H1 (cell line): ENCODE measurements at regions not wholly inside any gene's neighbourhood (a gene's known extent, or its start where the extent isn't known, plus 50 kb on each side); places are given as distances from the start of the nearest gene placed in this dataset.

Experiments
- CTCF ChIA-PET: fragments of 300-600 bp; sonication (Branson Sonifier 250); formaldehyde crosslinking; loops from one replicate; lab custom pipeline; 2021; ENCODE audit not compliant: partially characterized antibody; lab: Charles Lee
- POLR2A ChIA-PET: fragments of 300-600 bp; sonication (Branson Sonifier 250); formaldehyde crosslinking; loops from one replicate; lab custom pipeline; 2021; ENCODE audit warnings: inconsistent platforms; ENCODE audit not compliant: partially characterized antibody; lab: Charles Lee
- DNase-seq, 2 experiments: peaks; one replicate each; pipeline versions ENCODE4 v3.0.0 to v3.0.0-alpha.2; 2010 to 2022; ENCODE audit warnings: low spot score in 2 of 2, low read depth in 1 of 2, mixed read lengths in 1 of 2
- FAIRE-seq: peaks from 2 replicates; lab custom pipeline; 2011; peaks lifted over from hg19 to GRCh38; lab: Jason Lieb, UNC
- H2AFZ ChIP-seq: 2 replicates; pipeline ENCODE4 v1.8.1; 2012; ENCODE audit warnings: low read length, inconsistent platforms
- H2AK5ac ChIP-seq: 2 replicates; pipeline ENCODE4 v1.6.1; 2013; ENCODE audit warnings: low read depth, low read length
- H2BK120ac ChIP-seq: replicated peaks from 2 replicates; pipeline ENCODE3; 2013; ENCODE audit warnings: low read depth, low read length, inconsistent platforms
- H2BK12ac ChIP-seq: 2 replicates; pipeline ENCODE4 v1.6.1; 2013; ENCODE audit warnings: low read depth, low read length
- H2BK15ac ChIP-seq: 2 replicates; pipeline ENCODE4 v1.6.1; 2013; ENCODE audit warnings: low read length
- H2BK20ac ChIP-seq: 2 replicates; pipeline ENCODE4 v1.6.1; 2013; ENCODE audit warnings: low read length
- H2BK5ac ChIP-seq: 2 replicates; pipeline ENCODE4 v1.6.1; 2013; ENCODE audit warnings: low read depth, low read length
- H3K14ac ChIP-seq: 2 replicates; pipeline ENCODE4 v1.6.1; 2013; ENCODE audit warnings: inconsistent platforms; ENCODE audit not compliant: insufficient read length
- H3K18ac ChIP-seq: 2 replicates; pipeline ENCODE4 v1.6.1; 2013; ENCODE audit warnings: low read length; ENCODE audit errors: extremely low read depth
- H3K23ac ChIP-seq: 2 replicates; pipeline ENCODE4 v1.6.1; 2013; ENCODE audit warnings: inconsistent platforms; ENCODE audit not compliant: insufficient read length
- H3K23me2 ChIP-seq: 2 replicates; pipeline ENCODE4 v1.6.1; 2013; ENCODE audit warnings: low read depth, low read length
- H3K27ac ChIP-seq: 2 replicates; pipeline ENCODE4 v1.6.1; 2011; ENCODE audit warnings: low read depth, low read length, inconsistent platforms
- H3K27me3 ChIP-seq, 4 experiments: replicated peaks in 1 of 4; 1 replicate in 1 of 4; 2 replicates in 3 of 4; pipeline versions ENCODE4 v1.6.1 to v1.8.1; 2011 to 2013; ENCODE audit warnings: low read length in 3 of 4, mild to moderate bottlenecking in 3 of 4, inconsistent platforms in 2 of 4, mixed read lengths in 2 of 4, moderate library complexity in 1 of 4; ENCODE audit not compliant: control insufficient read depth in 3 of 4, insufficient read depth in 3 of 4; ENCODE audit errors: extremely low read depth in 1 of 4
- H3K36me3 ChIP-seq, 4 experiments: 2 replicates each; pipeline versions ENCODE4 v1.6.1 to v1.8.1; 2011 to 2013; ENCODE audit warnings: mild to moderate bottlenecking in 4 of 4, low read length in 3 of 4, moderate library complexity in 2 of 4, control low read depth in 1 of 4, inconsistent platforms in 1 of 4; ENCODE audit not compliant: insufficient read depth in 4 of 4, control insufficient read depth in 2 of 4
- H3K4ac ChIP-seq: replicated peaks from 2 replicates; pipeline ENCODE3; 2013; ENCODE audit warnings: low read length, low read depth, mixed read lengths, inconsistent platforms; ENCODE audit not compliant: insufficient read length
- H3K4me1 ChIP-seq, 4 experiments: replicated peaks in 1 of 4; 1 replicate in 1 of 4; 2 replicates in 3 of 4; pipeline versions ENCODE4 v1.6.1 to v1.8.1; 2011 to 2013; ENCODE audit warnings: low read length in 3 of 4, inconsistent platforms in 2 of 4, mixed read lengths in 1 of 4; ENCODE audit not compliant: insufficient read depth in 4 of 4, control insufficient read depth in 3 of 4
- H3K4me2 ChIP-seq, 2 experiments: 2 replicates each; pipeline versions ENCODE4 v1.6.1 to v1.8.1; 2011 to 2013; ENCODE audit warnings: low read depth in 2 of 2, low read length in 2 of 2, control low read depth in 1 of 2, inconsistent platforms in 1 of 2, mild to moderate bottlenecking in 1 of 2; ENCODE audit not compliant: insufficient read depth in 1 of 2
- H3K4me3 ChIP-seq, 4 experiments: fragments of 200-600, 300-600 bp in 1 of 4; sonication (generic), shearing (Covaris generic), sonication (Bioruptor Twin) in 1 of 4; 2 replicates each; pipeline versions ENCODE4 v1.5.1 to v1.8.1; 2011 to 2016; ENCODE audit warnings: low read length in 4 of 4, low read depth in 3 of 4, control low read depth in 2 of 4, inconsistent platforms in 2 of 4, mild to moderate bottlenecking in 2 of 4, mixed read lengths in 1 of 4, moderate library complexity in 1 of 4; ENCODE audit not compliant: insufficient read depth in 2 of 4; ENCODE audit errors: extremely low read depth in 1 of 4
- H3K56ac ChIP-seq: replicated peaks from 2 replicates; pipeline ENCODE3; 2013; ENCODE audit warnings: low read depth, mild to moderate bottlenecking, mixed read lengths, low read length, inconsistent platforms; ENCODE audit not compliant: insufficient read length
- H3K79me1 ChIP-seq: 2 replicates; pipeline ENCODE4 v1.6.1; 2013; ENCODE audit warnings: low read depth, low read length, control low read depth
- H3K79me2 ChIP-seq, 2 experiments: 2 replicates each; pipeline versions ENCODE4 v1.6.1 to v1.8.1; 2012 to 2013; ENCODE audit warnings: low read length in 2 of 2, mild to moderate bottlenecking in 2 of 2, inconsistent platforms in 1 of 2; ENCODE audit not compliant: insufficient read depth in 2 of 2, control insufficient read depth in 1 of 2
- H3K9ac ChIP-seq, 4 experiments: replicated peaks in 1 of 4; 1 replicate in 1 of 4; 2 replicates in 3 of 4; pipeline versions ENCODE4 v1.6.1 to v1.8.1; 2011 to 2013; ENCODE audit warnings: low read depth in 3 of 4, low read length in 3 of 4, control low read depth in 2 of 4, mild to moderate bottlenecking in 2 of 4, moderate library complexity in 2 of 4, inconsistent platforms in 1 of 4; ENCODE audit errors: extremely low read depth in 1 of 4
- H3K9me3 ChIP-seq, 2 experiments: 2 replicates each; pipeline versions ENCODE4 v1.6.1 to v1.8.1; 2012 to 2013; ENCODE audit warnings: mild to moderate bottlenecking in 2 of 2, moderate library complexity in 2 of 2, control low read depth in 1 of 2, inconsistent platforms in 1 of 2, low read depth in 1 of 2, low read length in 1 of 2, mixed read lengths in 1 of 2; ENCODE audit not compliant: insufficient read depth in 2 of 2
- H4K20me1 ChIP-seq, 2 experiments: replicated peaks in 1 of 2; 2 replicates each; pipeline versions ENCODE3 to v1.8.1; 2011 to 2013; ENCODE audit warnings: inconsistent platforms in 2 of 2, low read length in 2 of 2, mild to moderate bottlenecking in 1 of 2; ENCODE audit not compliant: insufficient read depth in 2 of 2, control insufficient read depth in 1 of 2
- H4K5ac ChIP-seq: 2 replicates; pipeline ENCODE4 v1.6.1; 2013; ENCODE audit warnings: low read length, low read depth, mixed read lengths, inconsistent platforms; ENCODE audit not compliant: insufficient read length
- H4K8ac ChIP-seq: 2 replicates; pipeline ENCODE4 v1.8.0; 2013; ENCODE audit warnings: mild to moderate bottlenecking, moderate library complexity, low read length, inconsistent platforms; ENCODE audit not compliant: insufficient read depth; ENCODE audit errors: extremely low read depth
- H4K91ac ChIP-seq: replicated peaks from 2 replicates; pipeline ENCODE3; 2013; ENCODE audit warnings: low read length, mixed read lengths, inconsistent platforms; ENCODE audit not compliant: insufficient read length
- KDM1A ChIP-seq: fragments of 200-600, 300-600 bp; sonication (generic); IDR thresholded peaks from 2 replicates; pipeline ENCODE4 v1.7.1; 2016; ENCODE audit warnings: mild to moderate bottlenecking, low read length, borderline replicate concordance
- MAFK ChIP-seq: IDR thresholded peaks from 2 replicates; pipeline ENCODE4 v1.6.1; 2012; ENCODE audit warnings: low read depth, mild to moderate bottlenecking, improper control_type of control experiment, low read length
- WGBS, 2 experiments: shearing (Covaris generic) in 1 of 2; methylation state at CpG; one replicate each; pipeline versions ENCODE4 v1.1.6 to v1.1.7; 2013 to 2015; ENCODE audit warnings: low lambda C conversion rate in 2 of 2, mixed read lengths in 2 of 2, inconsistent platforms in 1 of 2, low coverage in 1 of 2, missing lambda C conversion rate in 1 of 2; ENCODE audit not compliant: insufficient replicate concordance in 2 of 2, insufficient coverage in 1 of 2, insufficient read length in 1 of 2; ENCODE audit errors: extremely low coverage in 1 of 2, missing lambda C conversion rate in 1 of 2; 5-methylcytosine and 5-hydroxymethylcytosine counted together

- DNase-seq: no peak
- Histone ChIP-seq H2BK15ac (no peak overlapping the region), H3K4ac (no peak overlapping the region), H2BK5ac (no peak overlapping the region), H3K27me3 (no peaks in the 10 kb centered on the region), H3K23ac (no peak overlapping the region), H4K91ac (no peak overlapping the region), H3K23me2 (no peaks in the 10 kb centered on the region), H4K20me1 (no peaks in the 10 kb centered on the region), H3K4me1 (no peaks in the 10 kb centered on the region), H4K5ac (no peak overlapping the region), H3K9me3 (0 out of 4 replicates have a peak, but pooled peaks cover 0 to 3% of the 10 kb centered on the region in 2 experiments), H3K56ac (no peak overlapping the region), H3K14ac (no peak overlapping the region), H3K9ac (no peak overlapping the region), H3K4me3 (no peak overlapping the region), H3K79me1 (no peaks in the 10 kb centered on the region)
- POLR2A ChIA-PET: no interaction called here
- WGBS, 2 experiments: 86% methylated on average over 3 of the region's 3 CpGs; no CpG with 5 or more reads in 1 of the 2 experiments
- CTCF ChIA-PET: no interaction called here
- no peak for TF ChIP-seq MAFK
- no peak for TF ChIP-seq KDM1A
- TF ChIP-seq, all 59 proteins: peak for 0
- H2BK12ac ChIP-seq: no peak overlapping the region
- H3K36me3 ChIP-seq: no peaks in the 10 kb centered on the region
- no peak for FAIRE-seq
- no peak overlapping the region for H2AK5ac ChIP-seq
- no peak overlapping the region for H2BK20ac ChIP-seq
- no peak overlapping the region for H3K18ac ChIP-seq
- H3K27ac ChIP-seq: no peak overlapping the region
- no peak overlapping the region for H2AFZ ChIP-seq
- no peaks in the 10 kb centered on the region for H3K79me2 ChIP-seq
- H2BK120ac ChIP-seq: no peak overlapping the region
- no peak overlapping the region for H4K8ac ChIP-seq
- H3K4me2 ChIP-seq: no peak overlapping the region
Measured at GRCh38 chr2:183825710-183826109, 701.5 kb downstream of the NUP35 start.
